Posterior cingulate gyrus (tissue), 11 donors: ENCODE measurements at regions not wholly inside any gene's neighbourhood (a gene's known extent, or its start where the extent isn't known, plus 50 kb on each side); places are given as distances from the start of the nearest gene placed in this dataset.

Experiments used
- DNase-seq, 10 donors: peaks; one replicate each; pipeline versions ENCODE4 v3.0.0 to v3.0.0-alpha.2; 2020 to 2021; ENCODE audit warnings: mixed read lengths in 3 of 10
- intact Hi-C: fragments of 100-400 bp; cut with DNase I; formaldehyde crosslinking; loops from one replicate; pipeline ENCODE4 v1.15.1; 2023

DNA sequence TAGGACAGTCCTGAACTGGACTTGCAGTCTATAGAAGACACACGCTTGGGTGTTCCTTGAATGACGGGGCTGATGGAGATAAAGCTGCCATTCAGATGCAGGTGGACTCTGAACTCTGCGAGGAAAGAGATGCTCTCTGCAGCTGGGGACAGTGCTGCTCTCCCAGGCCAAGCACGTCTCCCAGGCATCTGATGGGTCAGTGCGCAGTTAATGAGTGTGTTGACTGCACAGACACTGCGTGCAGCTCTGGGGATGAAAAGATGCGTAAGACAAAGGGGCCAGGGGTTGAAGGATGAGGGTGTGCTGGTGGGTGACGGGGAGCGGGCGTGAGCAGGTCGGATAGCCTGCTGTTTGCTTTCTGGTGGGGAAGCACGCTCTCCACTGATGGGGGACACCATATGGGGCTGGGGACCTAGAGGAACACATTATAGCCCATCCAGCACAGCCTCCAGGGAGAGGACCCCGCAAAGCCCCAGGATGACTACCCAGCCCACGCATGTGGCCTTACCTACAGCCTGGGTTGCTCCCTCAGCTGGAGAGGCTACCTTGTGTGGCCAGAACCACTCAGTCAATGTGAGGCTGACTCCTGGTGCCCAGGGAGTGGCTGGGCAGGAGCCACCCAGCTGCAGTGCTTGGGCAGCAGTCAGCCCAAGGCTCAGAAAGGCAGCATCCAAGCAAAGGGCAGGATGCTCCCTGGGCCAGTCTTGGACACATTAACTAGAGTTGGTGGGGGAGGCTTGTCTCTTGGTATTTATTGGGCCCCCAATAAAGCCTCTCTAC, 246.3 kb downstream of the RBFOX3 start:
- peak in 2 of 10 donors; percentile 40 to 62 for DNase-seq
- intact Hi-C loops = no loop called here

DNA sequence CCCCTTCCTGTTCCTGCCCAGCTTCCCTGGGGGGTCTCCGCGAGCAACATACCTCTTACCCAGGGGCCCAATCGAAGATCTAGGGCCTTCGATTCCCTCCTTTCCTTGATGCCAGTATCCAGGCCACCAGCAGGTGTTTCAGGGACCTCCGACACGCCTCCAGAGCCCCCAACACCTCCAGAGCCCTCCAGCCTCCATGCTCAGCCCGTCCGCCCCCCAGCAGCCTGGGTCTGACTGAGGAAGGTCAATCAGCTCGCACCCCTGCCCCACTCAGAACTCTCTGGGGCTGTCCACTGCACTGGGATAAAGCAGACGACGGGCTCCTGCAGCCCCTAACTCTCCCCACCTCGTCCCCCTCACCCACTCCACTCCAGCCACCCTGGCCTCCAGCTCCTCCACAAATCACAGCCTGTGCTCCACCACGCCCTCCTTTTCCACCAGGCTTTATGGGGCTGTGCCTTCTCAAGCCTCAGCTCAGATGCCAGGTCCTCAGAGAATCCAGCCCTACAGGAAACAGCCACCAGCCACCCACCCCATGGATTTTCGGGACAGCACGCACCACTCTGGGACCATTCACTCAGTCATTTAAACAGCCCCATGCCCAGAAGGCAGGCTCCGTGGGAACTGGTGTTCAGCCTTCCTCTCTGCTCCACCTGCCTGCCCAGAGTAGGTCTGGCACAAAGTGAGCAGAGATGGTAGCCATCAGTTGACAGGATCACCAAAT, 247.1 kb downstream of the RBFOX3 start:
- peak in 2 of 10 donors; percentile 49 to 55 for DNase-seq
- intact Hi-C loops = no loop called here

DNA sequence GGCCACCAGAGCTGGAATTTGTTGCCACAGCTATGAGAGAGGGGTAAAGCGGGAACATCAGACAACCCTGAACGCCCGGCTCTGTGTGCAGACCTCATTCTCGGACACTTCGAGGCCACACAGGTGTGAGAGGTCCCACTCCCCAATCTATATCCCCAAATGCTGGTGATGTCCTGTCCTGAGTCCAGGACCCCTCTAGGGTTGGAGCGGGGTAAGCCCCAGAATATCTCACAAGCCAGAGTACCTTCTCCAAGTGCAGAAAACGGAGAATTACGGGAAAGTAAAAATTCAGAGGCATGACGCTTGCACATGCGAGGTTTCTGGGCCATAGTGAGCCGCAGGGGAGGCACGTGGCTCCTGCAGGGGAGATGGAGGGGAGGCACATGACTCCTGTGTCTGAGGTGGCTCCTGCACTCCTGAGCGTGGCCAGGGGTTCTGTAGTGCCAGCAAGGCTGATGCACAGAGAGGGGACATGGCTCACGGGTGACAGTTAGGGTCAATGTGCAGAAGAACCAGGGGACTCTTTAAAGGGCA, 248.0 kb downstream of the RBFOX3 start:
- peak in 2 of 10 donors; percentile 54 to 85 for DNase-seq
- intact Hi-C loops = no loop called here

DNA sequence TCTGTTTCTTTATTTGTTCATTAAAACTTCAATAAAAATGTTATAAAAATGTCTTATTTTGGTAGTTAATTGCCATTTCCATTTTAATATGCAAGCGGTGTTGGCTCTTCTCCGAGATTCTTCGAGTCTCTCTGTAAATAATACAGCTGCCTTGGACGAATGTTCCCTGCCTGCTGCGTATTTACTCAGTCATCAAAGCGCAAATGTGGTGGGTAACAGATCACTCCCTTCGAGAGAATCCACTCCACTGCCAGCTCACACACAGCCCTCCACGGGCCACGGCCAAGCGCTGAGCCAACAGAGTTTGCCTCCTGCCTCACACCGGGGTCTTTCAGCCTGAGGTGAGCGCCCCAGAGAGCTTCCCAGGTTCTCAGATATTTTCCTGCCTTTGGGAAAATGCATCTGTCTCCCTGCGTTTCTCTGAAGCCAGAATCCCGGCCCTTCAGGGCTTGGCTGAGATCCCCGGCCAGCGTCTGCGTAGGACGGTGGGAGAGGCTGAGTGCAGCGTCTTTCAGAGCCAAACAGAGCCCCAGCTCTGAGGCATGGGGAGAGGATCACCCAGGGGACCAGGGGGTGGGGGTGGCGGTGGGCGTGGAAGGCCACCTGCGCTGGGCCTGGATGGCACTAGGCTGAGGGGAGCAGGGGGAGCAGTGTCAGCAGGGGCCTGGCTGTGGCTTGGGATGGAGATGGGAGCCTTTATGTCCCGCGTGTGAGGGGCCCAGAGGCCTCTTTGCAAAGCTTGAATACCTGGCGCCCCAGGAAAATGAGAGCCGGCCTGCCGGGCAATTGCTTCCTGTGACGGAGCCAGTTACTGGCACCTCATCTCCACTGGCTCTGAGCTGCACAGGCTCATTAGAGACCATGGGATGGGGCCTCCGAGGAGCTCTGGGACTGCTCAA, 248.7 kb downstream of the RBFOX3 start:
- intact Hi-C loops = no loop called here
- peak in 8 of 10 donors; percentile 35 to 87 (median 46) for DNase-seq

DNA sequence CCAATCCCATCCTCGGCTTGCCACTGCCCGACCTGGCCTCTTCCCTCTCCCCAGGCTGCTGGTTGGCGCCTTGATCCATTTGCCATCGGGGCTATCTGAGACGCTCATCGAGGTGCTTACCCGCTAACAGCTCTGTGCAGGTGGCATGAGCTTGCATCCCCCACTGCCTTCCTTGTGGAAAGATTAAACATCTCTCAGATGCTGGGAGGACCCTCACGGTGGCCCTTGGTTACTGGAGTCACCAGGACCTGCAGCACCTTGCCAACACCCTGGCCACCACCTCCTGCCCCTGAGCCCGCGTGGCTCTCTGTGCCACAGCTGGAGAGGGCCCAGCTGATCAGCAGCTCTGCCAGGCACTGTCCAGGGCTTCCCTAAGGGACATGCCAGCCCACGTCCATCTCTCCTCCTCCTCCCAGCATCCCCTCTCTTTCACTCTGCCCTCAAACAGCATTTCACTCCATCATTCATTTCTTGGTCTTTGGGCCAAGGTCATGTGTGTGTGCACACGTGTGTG, 249.6 kb downstream of the RBFOX3 start:
- peak in 2 of 10 donors; percentile 43 to 77 for DNase-seq
- intact Hi-C loops = no loop called here

DNA sequence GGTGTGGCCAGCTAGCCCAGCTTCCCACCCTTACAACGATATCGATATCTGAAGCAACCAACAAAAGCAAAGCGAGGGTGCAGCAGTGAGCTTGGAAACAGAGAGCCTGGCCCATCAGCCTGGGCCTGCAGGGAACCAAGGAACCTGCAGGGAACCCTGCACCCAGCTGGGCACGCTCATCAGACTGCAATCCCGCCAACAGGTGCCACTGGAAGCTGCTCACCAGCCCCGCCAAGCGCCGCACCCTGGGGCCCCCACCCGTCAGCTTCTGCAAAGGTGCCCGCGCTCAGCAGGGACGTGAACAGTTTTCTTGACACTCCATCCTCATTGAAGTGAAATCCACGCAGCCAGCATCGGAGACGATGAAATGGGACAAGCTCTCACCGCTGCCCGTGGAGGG, 250.7 kb downstream of the RBFOX3 start:
- peak in 3 of 10 donors; percentile 32 to 77 (median 71) for DNase-seq
- intact Hi-C loops = no loop called here

DNA sequence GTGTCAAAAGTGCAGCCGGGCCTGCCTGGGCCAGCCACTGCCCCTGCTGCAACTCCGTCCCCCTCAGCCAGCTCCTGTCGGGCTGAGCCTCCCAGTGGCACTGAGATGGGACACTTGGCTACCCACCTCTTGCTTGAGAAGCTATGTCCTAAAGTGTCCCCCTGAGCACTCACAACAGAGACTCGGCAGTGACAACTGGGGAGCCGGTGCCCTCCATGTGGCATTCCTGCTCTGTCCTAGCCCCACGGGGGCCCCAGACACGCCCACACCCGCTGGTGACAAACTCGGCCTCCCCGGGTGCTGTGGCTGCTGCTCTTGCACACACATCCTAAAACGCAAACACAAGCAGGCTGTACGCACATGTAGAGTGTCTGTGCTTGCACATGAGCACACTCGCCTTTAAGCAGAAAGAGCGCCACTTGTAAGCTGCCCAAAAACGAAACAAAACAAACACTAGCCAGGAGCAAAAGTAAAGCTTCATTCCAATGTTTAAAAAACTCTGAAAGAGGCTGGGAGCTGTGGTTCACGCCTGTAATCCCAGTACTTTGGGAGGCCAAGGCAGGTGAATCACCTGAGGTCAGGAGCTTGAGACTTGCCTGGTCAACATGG, 253.9 kb downstream of the RBFOX3 start:
- intact Hi-C loops = no loop called here

DNA sequence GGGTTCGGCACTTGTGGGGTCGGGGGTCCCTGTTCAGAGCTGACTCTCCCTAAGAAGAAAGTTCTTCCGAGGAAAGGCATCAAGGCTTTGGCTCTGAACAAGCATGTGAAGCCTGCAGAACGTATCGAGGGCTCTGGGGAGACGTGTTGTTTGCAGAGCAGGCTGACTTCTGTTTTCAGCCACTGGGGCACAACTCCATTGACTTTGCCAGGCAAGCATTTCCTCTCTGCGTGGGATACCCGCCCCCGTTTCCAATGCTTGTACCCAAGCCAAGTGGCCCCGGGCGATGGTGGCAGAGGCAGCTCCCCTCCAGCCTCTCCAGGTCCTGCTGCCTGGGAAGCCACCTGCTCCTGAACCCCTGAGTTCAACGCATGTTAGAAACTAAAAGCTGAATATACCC, 255.7 kb downstream of the RBFOX3 start:
- intact Hi-C loops = no loop called here
- DNase-seq = peak in 3 of 10 donors; percentile 26 to 57 (median 48)

More for the DNA sequence above, 253.9 kb downstream of the RBFOX3 start:
- DNase-seq = peak in 3 of 10 donors; percentile 31 to 62 (median 52)

DNA sequence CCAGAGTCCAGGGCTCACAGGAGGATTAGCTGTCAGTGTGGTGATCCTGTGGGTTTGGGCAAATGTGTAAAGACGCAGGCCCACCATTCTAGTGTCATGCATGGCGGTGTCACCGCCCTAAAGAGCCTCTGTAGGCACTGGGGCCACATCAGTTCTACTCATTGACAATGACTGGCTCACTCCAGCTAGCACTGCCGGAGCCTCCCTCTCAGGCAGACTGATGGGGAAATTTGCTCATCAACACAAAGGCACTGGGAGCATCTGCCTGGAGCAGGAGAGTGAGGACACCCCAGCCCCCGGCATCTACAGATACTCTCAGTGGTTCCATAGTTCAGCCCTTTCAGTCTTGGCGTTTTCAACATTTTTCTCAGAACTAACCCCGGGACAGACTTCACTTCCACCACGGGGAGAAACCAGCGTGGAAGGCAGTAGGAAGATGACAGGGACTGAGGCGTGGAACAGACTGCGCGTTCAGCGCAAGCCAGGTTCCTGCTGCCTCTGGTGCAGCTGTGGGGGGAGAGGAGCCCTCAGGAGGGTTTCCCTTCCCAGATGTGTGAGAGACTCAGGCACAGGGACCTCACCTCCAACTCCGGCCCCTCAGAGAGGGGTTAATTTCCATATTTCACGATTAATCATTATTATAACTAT, 256.6 kb downstream of the RBFOX3 start:
- intact Hi-C loops = no loop called here
- DNase-seq = peak in 3 of 10 donors; percentile 30 to 62 (median 57)

DNA sequence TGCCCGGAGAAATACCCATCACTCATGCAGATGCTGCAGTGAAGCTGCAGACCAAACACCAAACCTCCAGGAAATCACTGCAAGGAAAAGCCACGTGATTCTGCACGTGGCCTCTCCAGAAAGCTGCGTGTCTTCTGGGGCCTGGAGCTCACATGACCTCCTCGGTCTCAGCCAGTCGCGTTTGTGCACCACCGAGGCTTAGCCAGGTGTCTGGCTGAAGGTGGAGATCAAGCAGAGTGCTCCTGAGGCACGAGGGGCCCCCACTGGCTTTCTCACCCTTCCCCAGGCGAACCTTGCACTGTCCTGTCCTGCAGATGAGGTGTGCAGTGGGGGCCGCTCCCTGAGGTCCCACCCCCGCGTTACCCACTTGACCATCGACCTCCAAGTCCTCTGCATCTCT, 257.3 kb downstream of the RBFOX3 start:
- DNase-seq = peak in 3 of 10 donors; percentile 59 to 85 (median 72)
- intact Hi-C loops = no loop called here

DNA sequence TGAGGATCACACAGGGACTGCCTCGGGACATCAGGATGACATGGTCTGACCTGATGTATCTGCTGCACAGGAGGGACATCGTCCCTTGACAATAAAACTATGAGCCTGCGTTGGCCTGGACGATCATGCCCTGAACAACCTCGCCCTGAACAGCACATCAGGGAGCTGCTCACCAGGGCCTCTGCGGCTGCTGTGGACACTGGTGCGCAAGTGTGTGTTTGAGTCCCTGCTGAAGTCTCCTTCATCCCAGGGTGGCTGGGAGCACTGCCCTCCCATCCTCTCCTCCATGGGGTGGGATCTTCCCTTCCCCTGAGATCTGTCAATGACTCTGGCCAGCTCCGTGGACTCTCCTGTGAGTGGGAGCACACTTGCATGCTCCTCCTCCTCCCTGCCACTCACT, 257.8 kb downstream of the RBFOX3 start:
- intact Hi-C loops = no loop called here
- DNase-seq = peak in 2 of 10 donors; percentile 45 to 60

DNA sequence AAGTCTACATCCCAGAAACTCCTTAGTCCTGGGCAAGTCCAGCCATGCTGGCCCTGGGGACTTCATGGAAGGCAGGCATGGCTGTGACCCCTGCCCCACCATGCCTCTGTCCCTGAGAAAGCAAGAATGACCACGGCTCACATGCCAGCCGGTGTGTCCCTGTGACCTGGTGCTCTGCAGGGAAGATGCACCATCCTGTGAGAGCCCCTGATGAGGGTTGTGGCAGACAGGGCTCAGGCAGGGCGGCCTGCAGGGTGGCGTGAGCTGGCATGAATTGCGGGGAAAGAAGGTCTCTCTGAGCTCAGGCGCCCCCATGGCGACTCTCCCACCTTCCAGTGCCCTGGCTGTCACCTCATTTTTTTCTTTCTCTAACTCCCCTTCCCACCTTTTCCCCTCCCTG, 260.3 kb downstream of the RBFOX3 start:
- peak in 3 of 10 donors; percentile 39 to 62 (median 55) for DNase-seq
- intact Hi-C loops = no loop called here

DNA sequence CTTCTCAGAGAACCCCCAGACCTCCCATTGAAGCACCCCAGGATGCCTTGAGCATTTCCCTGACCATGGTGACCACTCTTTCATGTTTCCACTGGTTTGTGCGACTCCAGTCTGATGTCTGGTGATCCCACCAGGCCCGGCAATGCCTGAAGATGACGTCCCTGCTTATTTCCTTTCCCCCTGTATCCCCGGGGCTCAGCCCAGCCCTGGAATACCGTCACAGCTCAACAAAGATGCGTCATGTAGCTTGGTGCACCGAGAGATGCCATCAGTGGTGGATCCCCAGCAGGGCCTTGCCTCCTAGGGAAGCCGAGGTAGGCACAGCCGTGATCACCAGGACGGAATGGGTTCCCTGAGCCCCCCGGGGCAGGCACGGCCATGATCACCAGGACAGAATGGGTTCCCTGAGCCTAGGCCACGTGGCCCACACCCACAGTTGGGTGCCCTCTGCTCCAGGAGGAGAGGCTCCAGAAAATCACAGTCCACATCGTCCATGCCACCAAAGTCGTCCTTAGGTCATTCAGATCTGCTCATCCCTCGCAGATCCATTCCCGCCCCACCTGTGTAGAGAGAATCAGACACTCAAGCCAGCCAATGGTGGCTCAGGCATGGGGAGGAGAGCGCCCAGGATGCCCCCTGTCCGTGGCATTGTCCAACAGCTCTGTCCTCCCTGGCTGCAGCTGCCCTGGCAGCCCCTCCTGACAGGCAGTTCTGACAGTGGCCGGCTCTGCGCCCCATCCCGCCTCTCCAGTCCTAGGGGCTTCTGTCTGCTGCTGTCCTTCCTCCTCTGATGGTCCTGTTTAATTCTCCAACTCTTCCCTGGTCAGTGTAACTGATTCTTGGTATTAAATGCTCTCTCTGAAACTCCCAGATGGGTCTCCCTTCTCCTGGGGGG, 261.1 kb downstream of the RBFOX3 start:
- DNase-seq = peak in 3 of 10 donors; percentile 53 to 73 (median 63)
- intact Hi-C loops = no loop called here

DNA sequence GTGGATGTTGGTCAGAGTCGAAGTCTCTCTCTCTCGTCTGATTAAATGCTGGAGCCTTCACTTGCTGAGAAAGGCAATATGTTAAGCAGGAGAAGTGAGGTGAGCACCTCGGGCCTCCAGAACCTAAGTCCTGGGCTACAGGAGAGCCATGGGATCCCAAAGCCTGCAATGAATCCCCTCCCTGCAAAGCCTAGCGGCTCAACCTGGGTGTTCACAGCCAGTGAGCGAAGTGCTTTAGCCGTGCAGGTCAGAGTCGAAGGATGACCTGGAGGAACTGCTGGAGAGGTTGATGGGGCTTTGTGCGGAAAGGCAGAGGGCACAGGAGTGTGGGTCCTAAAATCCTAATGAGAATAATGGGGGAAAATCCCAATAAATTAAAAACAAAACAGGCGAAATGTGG, 267.8 kb downstream of the ENGASE start:
- intact Hi-C loops = no loop called here
- peak in 2 of 10 donors; percentile 23 to 31 for DNase-seq

DNA sequence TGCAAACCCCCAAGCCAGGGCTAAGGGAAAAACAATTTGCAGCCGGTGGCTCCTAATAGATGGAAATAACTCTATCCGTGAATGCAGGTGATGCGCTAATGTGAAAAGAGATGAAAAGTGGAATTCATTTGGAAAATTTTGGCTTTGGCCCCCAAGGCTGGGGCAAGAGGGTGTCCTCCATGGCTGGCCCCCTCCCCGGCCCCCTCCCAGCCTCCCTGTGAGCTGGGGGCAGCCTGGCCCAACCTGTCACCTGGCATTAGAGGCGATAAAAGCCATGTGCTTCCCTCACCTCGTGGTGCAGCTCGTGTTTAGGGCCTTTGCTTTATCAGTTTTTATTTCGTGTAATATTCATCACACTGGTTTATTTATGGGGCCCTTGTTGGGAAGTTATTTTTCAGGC, 267.2 kb downstream of the ENGASE start:
- intact Hi-C loops = no loop called here
- DNase-seq = peak in 2 of 10 donors; percentile 25 to 30

DNA sequence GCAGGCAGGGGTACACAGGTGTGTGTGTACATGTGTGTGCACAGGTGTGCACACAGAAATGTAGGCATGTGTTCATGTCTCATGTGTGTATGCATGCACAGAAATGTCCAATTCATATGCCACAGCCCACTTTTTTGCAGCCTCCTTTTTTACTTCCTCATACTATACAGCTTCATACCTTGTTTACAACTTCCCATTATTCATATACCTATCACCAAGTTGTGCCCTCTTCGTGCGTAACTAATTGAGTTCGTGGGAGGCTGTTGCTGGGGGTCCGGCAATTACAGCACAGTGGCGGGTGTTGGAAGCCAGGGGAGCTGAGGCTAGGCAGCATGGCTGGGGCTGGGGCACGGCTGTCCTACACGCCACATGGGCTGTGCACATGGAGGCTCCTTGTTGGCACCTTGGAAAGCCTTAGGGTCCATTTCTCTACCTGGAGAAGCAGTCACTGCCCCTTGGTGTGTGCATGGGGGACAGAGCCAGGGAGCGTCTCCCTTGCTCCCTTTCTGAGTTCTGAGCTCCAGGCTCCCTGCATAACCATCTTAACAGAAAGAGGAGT, 266.7 kb downstream of the ENGASE start:
- intact Hi-C loops = no loop called here
- peak in 2 of 10 donors; percentile 26 to 62 for DNase-seq

DNA sequence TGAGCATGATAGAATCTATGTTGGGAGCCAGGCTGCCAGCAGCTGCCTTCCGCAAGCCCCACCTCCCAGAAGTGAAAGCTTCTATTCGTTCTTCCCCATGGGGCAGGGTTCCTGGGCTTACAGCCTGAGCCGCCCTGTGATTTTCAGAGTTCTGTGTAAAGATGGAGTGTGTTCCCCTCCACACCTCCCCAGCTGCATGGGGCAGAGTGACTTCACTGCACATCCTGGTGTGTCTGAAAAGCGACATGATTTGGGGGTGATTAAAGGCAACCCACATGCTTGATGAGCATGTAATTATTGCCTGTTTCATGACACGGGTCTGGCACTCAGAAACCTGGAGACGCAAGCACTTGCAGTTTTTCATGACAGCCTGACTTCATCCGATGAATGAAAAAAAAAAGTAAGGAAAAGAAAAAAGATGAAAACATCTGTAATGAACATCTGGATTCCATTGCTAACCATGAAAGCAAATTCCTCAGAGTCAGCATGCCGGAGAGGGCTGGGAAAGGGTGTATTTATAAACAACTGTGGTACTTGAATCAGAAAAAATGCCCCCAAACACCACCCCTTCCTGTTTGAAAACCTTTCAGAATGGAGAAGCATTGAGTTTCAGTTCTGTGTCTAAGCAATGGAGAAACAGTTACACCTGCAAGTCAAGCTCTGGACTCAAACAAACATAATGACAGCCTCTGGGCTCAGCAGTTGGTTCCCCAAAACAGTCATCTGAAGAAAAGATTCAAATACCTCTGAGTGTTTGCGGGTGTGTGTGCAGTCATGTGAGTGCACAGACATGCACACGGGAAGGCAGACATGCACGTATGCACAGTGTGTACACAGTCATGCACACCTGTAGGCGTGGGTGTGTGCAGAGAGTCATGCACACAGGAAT, 266.0 kb downstream of the ENGASE start:
- peak in 2 of 10 donors; percentile 50 to 64 for DNase-seq

More for the DNA sequence above, 266.0 kb downstream of the ENGASE start:
- intact Hi-C loops = no loop called here
